ENCODE measurements at regions not wholly inside any gene's neighbourhood (a gene's known extent, or its start where the extent isn't known, plus 50 kb on each side); places are given as distances from the start of the nearest gene placed in this dataset.

GRCh38 chr4:137427411-137427810, 104.9 kb downstream of the PCDH18 start:
- no peak for DNase-seq (ENCODE audit: low read depth)
- H3K4me3 ChIP-seq (replicated peaks; ENCODE audit: low read depth, low read length) = no peak overlapping the region
- no peak for TF ChIP-seq CTCF (IDR thresholded peaks at IDR 0.05; ENCODE audit: low read length, missing control alignments)

GRCh38 chr4:137425281-137425680, 107.0 kb downstream of the PCDH18 start:
- no peak for DNase-seq (ENCODE audit: low read depth)
- no peak overlapping the region for H3K4me3 ChIP-seq (replicated peaks; ENCODE audit: low read depth, low read length)
- no peak for TF ChIP-seq CTCF (IDR thresholded peaks at IDR 0.05; ENCODE audit: low read length, missing control alignments)

GRCh38 chr4:137422666-137423065, 109.6 kb downstream of the PCDH18 start:
- H3K4me3 ChIP-seq (replicated peaks; ENCODE audit: low read depth, low read length) = no peak overlapping the region
- no peak for TF ChIP-seq CTCF (IDR thresholded peaks at IDR 0.05; ENCODE audit: low read length, missing control alignments)
- DNase-seq (ENCODE audit: low read depth) = no peak

- H3K4me3 ChIP-seq (replicated peaks; ENCODE audit: low read depth, low read length) = no peak overlapping the region
Observed at GRCh38 chr4:137421796-137422195, 110.5 kb downstream of the PCDH18 start.

GRCh38 chr4:137420901-137421396, 111.3 kb downstream of the PCDH18 start:
- TF ChIP-seq CTCF (IDR thresholded peaks at IDR 0.05; ENCODE audit: low read length, missing control alignments) = no peak
- DNase-seq (ENCODE audit: low read depth) = no peak
- H3K4me3 ChIP-seq (replicated peaks; ENCODE audit: low read depth, low read length) = no peak overlapping the region

More at GRCh38 chr4:137421796-137422195, 110.5 kb downstream of the PCDH18 start:
- TF ChIP-seq CTCF (IDR thresholded peaks at IDR 0.05; ENCODE audit: low read length, missing control alignments) = no peak
- DNase-seq (ENCODE audit: low read depth) = no peak

- DNase-seq (ENCODE audit: low read depth) = no peak
- no peak overlapping the region for H3K4me3 ChIP-seq (replicated peaks; ENCODE audit: low read depth, low read length)
- no peak for TF ChIP-seq CTCF (IDR thresholded peaks at IDR 0.05; ENCODE audit: low read length, missing control alignments)
Observed at GRCh38 chr4:137417676-137418075, 114.6 kb downstream of the PCDH18 start.

GRCh38 chr4:137414802-137415201, 117.5 kb downstream of the PCDH18 start:
- DNase-seq (ENCODE audit: low read depth) = no peak
- no peak overlapping the region for H3K4me3 ChIP-seq (replicated peaks; ENCODE audit: low read depth, low read length)
- no peak for TF ChIP-seq CTCF (IDR thresholded peaks at IDR 0.05; ENCODE audit: low read length, missing control alignments)

Data from fibroblast of pulmonary artery (primary cell).